Fibroblast of lung (primary cell): ENCODE measurements at regions not wholly inside any gene's neighbourhood (a gene's known extent, or its start where the extent isn't known, plus 50 kb on each side); places are given as distances from the start of the nearest gene placed in this dataset.

Source experiments
- CTCF ChIP-seq, 2 donors: IDR thresholded peaks in 1 of 2; conservative IDR thresholded peaks in 1 of 2; 1 replicate in 1 of 2; 2 replicates in 1 of 2; pipeline ENCODE4 v1.5.1; 2011 to 2012; ENCODE audit warnings: low read length in 2 of 2, control low read depth in 1 of 2, inconsistent platforms in 1 of 2, low read depth in 1 of 2, mild to moderate bottlenecking in 1 of 2
- EZH2 ChIP-seq: IDR thresholded peaks from 2 replicates; pipeline ENCODE4 v1.5.1; 2012; ENCODE audit warnings: low read length, control low read depth, mild to moderate bottlenecking; ENCODE audit errors: missing control alignments

- TF ChIP-seq CTCF (conservative IDR thresholded peaks at IDR 0.05 in 1 of 2, IDR thresholded peaks at IDR 0.05 in 1 of 2; ENCODE audit: low read depth in 1 of 2, low read length in 2 of 2) (no peak), EZH2 (no peak)
Measured at GRCh38 chr13:107365466-107366215, 797.7 kb upstream of the ARGLU1 start.
